Keratinocyte (primary cell): ENCODE measurements at regions not wholly inside any gene's neighbourhood (a gene's known extent, or its start where the extent isn't known, plus 50 kb on each side); places are given as distances from the start of the nearest gene placed in this dataset.

Experiments
- DNase-seq: peaks from one replicate; pipeline ENCODE4 v3.0.0-alpha.2; 2011; ENCODE audit warnings: low read depth, missing footprints, low spot score
- FAIRE-seq: peaks from 2 replicates; lab custom pipeline; 2011; peaks lifted over from hg19 to GRCh38; lab: Jason Lieb, UNC
- H2AFZ ChIP-seq: 2 replicates; pipeline ENCODE4 v1.6.0; 2012; ENCODE audit warnings: low read length, control low read depth, inconsistent platforms; ENCODE audit not compliant: control insufficient read depth
- H3K27ac ChIP-seq: 2 replicates; pipeline ENCODE4 v1.5.1; 2011; ENCODE audit warnings: low read length; ENCODE audit not compliant: control insufficient read depth, insufficient read depth
- H3K27me3 ChIP-seq: 3 replicates; pipeline ENCODE4 v1.6.0; 2011; ENCODE audit warnings: low read length; ENCODE audit not compliant: control insufficient read depth, insufficient read depth; ENCODE audit errors: extremely low read depth
- H3K36me3 ChIP-seq, 2 experiments: 2 replicates in 1 of 2; 3 replicates in 1 of 2; pipeline ENCODE4 v1.5.1; 2011; ENCODE audit warnings: low read length in 2 of 2, mild to moderate bottlenecking in 1 of 2; ENCODE audit not compliant: control insufficient read depth in 2 of 2, insufficient read depth in 2 of 2; ENCODE audit errors: extremely low read depth in 1 of 2
- H3K4me1 ChIP-seq: 3 replicates; pipeline ENCODE4 v1.5.1; 2011; ENCODE audit warnings: low read length; ENCODE audit not compliant: control insufficient read depth, insufficient read depth; ENCODE audit errors: extremely low read depth
- H3K4me2 ChIP-seq: 3 replicates; pipeline ENCODE4 v1.6.0; 2011; ENCODE audit warnings: low read depth, low read length; ENCODE audit not compliant: control insufficient read depth, insufficient read depth; ENCODE audit errors: extremely low read depth
- H3K4me3 ChIP-seq, 3 experiments: fragments of 200-600 bp in 1 of 3; sonication (generic) in 1 of 3; 2 replicates in 2 of 3; 3 replicates in 1 of 3; pipeline ENCODE4 v1.5.1; 2011 to 2016; ENCODE audit warnings: low read length in 3 of 3, mild to moderate bottlenecking in 3 of 3, control low read depth in 2 of 3, inconsistent platforms in 1 of 3, low read depth in 1 of 3, mixed read lengths in 1 of 3, mixed run types in 1 of 3, moderate library complexity in 1 of 3; ENCODE audit not compliant: control insufficient read depth in 2 of 3, insufficient read depth in 2 of 3; ENCODE audit errors: extremely low read depth in 1 of 3
- H3K79me2 ChIP-seq: 2 replicates; pipeline ENCODE4 v1.6.0; 2012; ENCODE audit warnings: low read length; ENCODE audit not compliant: control insufficient read depth, insufficient read depth
- H3K9ac ChIP-seq: 3 replicates; pipeline ENCODE4 v1.6.0; 2011; ENCODE audit warnings: low read length; ENCODE audit not compliant: control insufficient read depth, insufficient read depth; ENCODE audit errors: extremely low read depth
- H3K9me1 ChIP-seq: 3 replicates; pipeline ENCODE4 v1.6.0; 2011; ENCODE audit warnings: low read length; ENCODE audit not compliant: control insufficient read depth, insufficient read depth; ENCODE audit errors: extremely low read depth
- H3K9me3 ChIP-seq: 2 replicates; pipeline ENCODE4 v1.5.1; 2012; ENCODE audit warnings: low read depth, low read length; ENCODE audit not compliant: control insufficient read depth
- H4K20me1 ChIP-seq: 3 replicates; pipeline ENCODE4 v1.6.0; 2011; ENCODE audit warnings: low read length; ENCODE audit not compliant: control insufficient read depth, insufficient read depth; ENCODE audit errors: extremely low read depth
- EZH2 ChIP-seq: IDR thresholded peaks from one replicate; pipeline ENCODE4 v1.6.1; 2012; ENCODE audit warnings: inconsistent platforms, mild to moderate bottlenecking, low read length, moderate library complexity
- dilution Hi-C: fragments of 300-500 bp; cut with MboI; formaldehyde crosslinking; loops from one replicate; pipeline ENCODE4 v1.7.0; 2020; ENCODE audit warnings: low sequenced_read_pairs; ENCODE audit not compliant: extremely low pct_ligation_motif_present
- TF ChIP-seq, protein P1 (sequence below), 3 experiments: IDR thresholded peaks in 1 of 3; conservative IDR thresholded peaks in 1 of 3; optimal IDR thresholded peaks in 1 of 3; 2 replicates in 2 of 3; 3 replicates in 1 of 3; pipeline versions ENCODE3 to v1.5.1; 2011; ENCODE audit warnings: low read length in 3 of 3, mild to moderate bottlenecking in 3 of 3, moderate library complexity in 2 of 3, control low read depth in 1 of 3, inconsistent platforms in 1 of 3; ENCODE audit not compliant: insufficient read depth in 2 of 3; ENCODE audit errors: extremely low read depth in 1 of 3

GRCh38 chr2:555164-555922 lies 121.9 kb downstream of the TMEM18 start:
- no peak overlapping the region for H3K4me3 ChIP-seq
- no peak overlapping the region for H2AFZ ChIP-seq
- dilution Hi-C loops = no loop called here
- H3K36me3 ChIP-seq = no peaks in the 10 kb centered on the region
- H3K4me2 ChIP-seq = no peak overlapping the region
- H3K79me2 ChIP-seq = no peaks in the 10 kb centered on the region
- no peaks in the 10 kb centered on the region for H3K9me1 ChIP-seq
- FAIRE-seq (no peak), DNase-seq (no peak)
- H3K9me3 ChIP-seq = no peaks in the 10 kb centered on the region
- peaks cover 13% of the 10 kb centered on the region for H3K27me3 ChIP-seq
- no peak overlapping the region for H3K9ac ChIP-seq
- no peak for TF ChIP-seq EZH2
- TF ChIP-seq, protein P1, sequence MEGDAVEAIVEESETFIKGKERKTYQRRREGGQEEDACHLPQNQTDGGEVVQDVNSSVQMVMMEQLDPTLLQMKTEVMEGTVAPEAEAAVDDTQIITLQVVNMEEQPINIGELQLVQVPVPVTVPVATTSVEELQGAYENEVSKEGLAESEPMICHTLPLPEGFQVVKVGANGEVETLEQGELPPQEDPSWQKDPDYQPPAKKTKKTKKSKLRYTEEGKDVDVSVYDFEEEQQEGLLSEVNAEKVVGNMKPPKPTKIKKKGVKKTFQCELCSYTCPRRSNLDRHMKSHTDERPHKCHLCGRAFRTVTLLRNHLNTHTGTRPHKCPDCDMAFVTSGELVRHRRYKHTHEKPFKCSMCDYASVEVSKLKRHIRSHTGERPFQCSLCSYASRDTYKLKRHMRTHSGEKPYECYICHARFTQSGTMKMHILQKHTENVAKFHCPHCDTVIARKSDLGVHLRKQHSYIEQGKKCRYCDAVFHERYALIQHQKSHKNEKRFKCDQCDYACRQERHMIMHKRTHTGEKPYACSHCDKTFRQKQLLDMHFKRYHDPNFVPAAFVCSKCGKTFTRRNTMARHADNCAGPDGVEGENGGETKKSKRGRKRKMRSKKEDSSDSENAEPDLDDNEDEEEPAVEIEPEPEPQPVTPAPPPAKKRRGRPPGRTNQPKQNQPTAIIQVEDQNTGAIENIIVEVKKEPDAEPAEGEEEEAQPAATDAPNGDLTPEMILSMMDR (optimal IDR thresholded peaks at IDR 0.05 in 1 of 3, IDR thresholded peaks at IDR 0.05 in 1 of 3, conservative IDR thresholded peaks at IDR 0.05 in 1 of 3; ENCODE audit: extremely low read depth in 1 of 3, insufficient read depth in 2 of 3, low read length in 3 of 3) = no peak
- H4K20me1 ChIP-seq = no peaks in the 10 kb centered on the region
- no peak overlapping the region for H3K27ac ChIP-seq
- no peaks in the 10 kb centered on the region for H3K4me1 ChIP-seq

DNA sequence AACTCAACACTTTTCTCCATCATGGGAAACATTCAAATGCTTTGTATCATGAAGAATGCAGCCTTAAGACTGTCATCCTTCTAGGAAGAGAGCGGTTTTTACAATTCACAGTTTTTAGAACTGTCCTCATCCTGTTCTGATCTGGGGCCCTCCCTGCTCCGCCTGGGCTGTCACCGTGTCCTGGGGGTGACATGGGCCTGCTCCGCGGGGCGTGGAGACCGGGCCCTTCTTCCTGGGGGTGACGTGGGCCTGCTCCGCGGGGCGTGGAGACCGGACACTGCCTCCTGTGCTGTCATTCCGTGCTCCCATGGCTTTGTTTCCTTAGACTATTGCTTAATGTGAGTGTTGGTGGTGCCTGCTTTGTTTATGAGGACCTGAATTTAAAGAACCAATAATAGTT lies 122.8 kb downstream of the TMEM18 start:
- Histone ChIP-seq H3K9me1 (no peaks in the 10 kb centered on the region), H3K4me3 (no peak overlapping the region), H4K20me1 (no peaks in the 10 kb centered on the region), H2AFZ (no peak overlapping the region), H3K9me3 (no peaks in the 10 kb centered on the region), H3K27ac (no peak overlapping the region), H3K4me1 (no peaks in the 10 kb centered on the region), H3K36me3 (no peaks in the 10 kb centered on the region), H3K27me3 (peaks cover 13% of the 10 kb centered on the region), H3K79me2 (no peaks in the 10 kb centered on the region), H3K4me2 (no peak overlapping the region), H3K9ac (no peak overlapping the region)
- FAIRE-seq = no peak
- DNase-seq = no peak
- dilution Hi-C loops = no loop called here
- no peak for TF ChIP-seq EZH2
- TF ChIP-seq, protein P1 (optimal IDR thresholded peaks at IDR 0.05 in 1 of 3, IDR thresholded peaks at IDR 0.05 in 1 of 3, conservative IDR thresholded peaks at IDR 0.05 in 1 of 3; ENCODE audit: extremely low read depth in 1 of 3, insufficient read depth in 2 of 3, low read length in 3 of 3) = no peak
